Stimulated activated CD4-positive, alpha-beta T cell treated with anti-CD3 and anti-CD28 coated beads, Interleukin-15, amount 100 ng/mL, for 1 hour (primary cell): ENCODE measurements at regions not wholly inside any gene's neighbourhood (a gene's known extent, or its start where the extent isn't known, plus 50 kb on each side); places are given as distances from the start of the nearest gene placed in this dataset.
"Not testable (repeated sequence)": the region's sequence is repeated elsewhere in the genome, so short reads cannot be mapped to it uniquely, and the experiment has no call there.

Experiments used
- DNase-seq, 2 donors: peaks; one replicate each; pipeline ENCODE4 v3.0.0-alpha.2; 2020; ENCODE audit warnings: low read depth in 1 of 2, low spot score in 1 of 2

DNA sequence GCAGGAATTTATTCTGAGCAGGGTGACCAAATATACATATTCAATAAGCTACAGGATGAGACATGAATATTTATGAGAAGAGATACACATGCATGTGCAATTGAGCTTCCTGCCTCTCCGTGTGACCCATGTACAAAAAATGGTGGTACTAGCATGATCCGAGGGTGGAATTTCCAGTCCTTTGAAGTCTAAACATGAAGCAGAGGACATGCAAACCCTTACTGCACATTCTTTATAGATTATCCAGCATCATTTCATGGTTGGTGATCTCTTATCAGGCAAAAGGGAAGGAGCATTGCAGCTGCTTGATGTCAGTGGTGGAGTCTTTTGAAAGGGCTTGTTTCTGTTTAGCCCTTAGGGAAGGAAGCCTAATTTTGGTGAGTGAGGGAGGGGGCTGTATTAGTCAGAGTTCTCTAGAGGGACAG is 448.6 kb downstream of the SETD4 start:
- DNase-seq, result no peak

GRCh38 chr21:35609263-35609662 is 451.1 kb downstream of the SETD4 start:
- DNase-seq, result no peak

DNA sequence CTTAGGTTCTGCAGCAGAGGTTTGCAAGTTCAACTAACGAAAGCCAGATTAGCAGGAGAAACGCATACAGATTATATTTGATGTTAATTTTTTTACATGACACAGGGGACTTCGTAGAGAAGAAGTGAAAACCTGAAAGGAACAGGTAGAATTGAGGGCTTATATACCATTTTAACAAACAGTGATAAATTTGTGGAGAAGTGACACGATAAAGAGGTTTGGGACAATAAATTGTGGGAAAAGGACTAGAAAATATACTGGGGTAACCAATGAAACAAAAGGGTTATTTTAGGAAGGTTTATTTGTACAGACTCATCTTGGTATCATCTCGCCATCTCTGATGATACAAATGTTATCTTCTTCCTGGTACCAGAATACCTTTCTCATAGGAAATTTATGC is 452.9 kb downstream of the SETD4 start:
- DNase-seq, result no peak

DNA sequence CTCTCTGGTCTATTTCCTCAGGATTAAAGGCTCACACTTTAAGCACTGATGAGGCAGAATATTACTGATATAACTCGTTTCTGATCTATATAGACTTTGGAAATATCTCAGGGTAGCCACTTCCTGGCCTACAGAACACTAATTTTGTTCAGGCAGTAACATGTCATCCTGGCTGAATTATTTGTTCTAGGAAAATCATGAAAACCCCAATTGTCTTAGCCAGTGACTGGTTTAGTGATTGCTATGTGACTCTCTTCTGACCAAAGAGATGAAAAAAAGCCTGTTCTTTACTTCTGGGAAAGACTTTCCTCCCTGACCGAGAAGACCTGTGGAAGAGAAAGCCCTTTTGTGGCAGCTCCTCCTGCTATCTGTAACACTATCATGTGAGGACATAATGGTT is 453.7 kb downstream of the SETD4 start:
- no peak for DNase-seq

GRCh38 chr21:35606146-35606545 is 454.2 kb downstream of the SETD4 start:
- DNase-seq, result no peak

DNA sequence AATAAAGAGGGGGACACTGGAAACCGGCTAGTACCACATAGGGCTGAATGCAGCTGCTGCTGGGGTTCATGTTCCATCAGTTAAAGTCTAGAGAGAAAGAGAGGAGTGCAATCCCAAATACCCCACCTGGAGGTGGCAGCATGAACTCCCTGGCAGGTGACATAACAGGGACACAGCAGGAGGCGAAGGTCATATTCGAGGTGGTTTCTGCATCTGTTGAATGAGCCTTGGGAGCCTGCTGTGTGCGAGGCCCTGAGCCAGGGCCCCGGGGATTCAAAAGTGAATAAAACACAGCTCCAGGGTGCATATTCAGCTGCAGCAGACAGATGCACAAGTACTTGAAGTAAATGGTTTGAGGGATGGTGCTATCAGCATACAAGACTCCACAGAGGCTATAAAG is 456.8 kb downstream of the SETD4 start:
- DNase-seq, result no peak

- DNase-seq, result no peak
Observed at GRCh38 chr21:35602811-35603362, 457.4 kb downstream of the SETD4 start.

GRCh38 chr21:35601211-35601610 is 459.1 kb downstream of the SETD4 start:
- DNase-seq, result no peak

DNA sequence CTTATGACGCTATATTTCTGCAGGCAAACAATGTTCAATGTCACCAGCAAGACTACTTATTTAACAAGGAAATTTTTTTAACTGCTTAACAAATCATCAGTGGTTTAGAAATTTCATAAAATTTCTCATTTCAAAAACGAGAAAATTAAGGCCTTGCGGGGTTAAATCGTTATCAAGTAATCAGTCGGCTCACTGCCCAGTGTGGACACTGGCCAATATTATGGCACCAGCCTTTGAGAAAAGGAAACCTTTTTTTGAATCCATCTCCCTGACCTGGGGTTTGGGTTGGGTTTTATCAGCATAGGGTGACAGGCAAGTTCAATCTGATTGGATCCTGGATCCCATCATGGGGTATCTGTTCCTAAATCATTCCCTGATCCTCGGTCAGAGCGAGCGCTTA is 461.2 kb downstream of the SETD4 start:
- DNase-seq, result no peak

- no peak for DNase-seq
Observed at GRCh38 chr21:35597750-35598339, 462.5 kb downstream of the SETD4 start.

GRCh38 chr21:35594905-35595304 is 465.4 kb downstream of the SETD4 start:
- DNase-seq, result no peak

GRCh38 chr21:35593000-35593502 is 467.3 kb downstream of the SETD4 start:
- no peak for DNase-seq

DNA sequence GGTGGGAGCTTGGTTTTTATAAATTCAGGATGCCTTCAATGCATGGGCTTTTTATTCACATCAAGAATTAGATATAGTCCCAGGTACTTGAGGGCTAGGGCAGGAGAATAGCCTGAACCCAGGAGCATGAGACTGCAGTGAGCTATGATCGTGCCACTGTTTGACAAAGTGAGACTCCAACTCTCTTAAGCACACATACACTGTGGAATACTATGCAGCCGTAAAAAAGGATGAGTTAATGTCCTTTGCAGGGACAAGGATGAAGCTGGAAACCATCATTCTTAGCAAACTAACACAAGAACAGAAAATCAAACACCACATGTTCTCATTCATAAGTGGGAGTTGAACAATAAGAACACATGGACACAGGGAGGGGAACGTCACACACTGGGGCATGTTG is 470.0 kb downstream of the SETD4 start:
- not testable (repeated sequence) for DNase-seq

- DNase-seq, result no peak
Observed at GRCh38 chr21:35587841-35588380, 472.4 kb downstream of the SETD4 start.

- DNase-seq, result no peak
Observed at GRCh38 chr21:35586305-35586704, 474.0 kb downstream of the SETD4 start.

DNA sequence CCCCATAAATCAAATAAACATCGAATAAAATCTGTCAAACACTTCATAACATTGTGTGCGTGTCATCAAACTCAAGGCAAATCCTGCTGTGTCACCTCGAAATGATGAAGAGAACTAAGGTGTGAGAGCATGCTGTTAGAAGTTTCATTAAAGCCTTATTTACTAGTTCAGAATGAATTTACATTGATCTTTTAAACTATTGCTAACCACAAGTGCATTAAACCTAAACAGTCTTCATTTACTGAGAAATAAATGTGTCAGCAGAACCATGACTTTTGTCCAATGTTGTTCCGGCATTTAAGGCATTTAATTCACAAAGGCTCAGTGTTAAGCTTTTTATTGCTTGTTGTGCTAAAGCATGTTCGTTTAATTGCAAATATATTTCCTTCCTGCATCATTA is 474.4 kb downstream of the SETD4 start:
- DNase-seq, result no peak

GRCh38 chr21:35585155-35585554 is 475.2 kb downstream of the SETD4 start:
- DNase-seq, result no peak

GRCh38 chr21:35583566-35584216 is 476.6 kb downstream of the SETD4 start:
- no peak for DNase-seq

- no peak for DNase-seq
Observed at GRCh38 chr21:35582731-35583130, 477.6 kb downstream of the SETD4 start.

DNA sequence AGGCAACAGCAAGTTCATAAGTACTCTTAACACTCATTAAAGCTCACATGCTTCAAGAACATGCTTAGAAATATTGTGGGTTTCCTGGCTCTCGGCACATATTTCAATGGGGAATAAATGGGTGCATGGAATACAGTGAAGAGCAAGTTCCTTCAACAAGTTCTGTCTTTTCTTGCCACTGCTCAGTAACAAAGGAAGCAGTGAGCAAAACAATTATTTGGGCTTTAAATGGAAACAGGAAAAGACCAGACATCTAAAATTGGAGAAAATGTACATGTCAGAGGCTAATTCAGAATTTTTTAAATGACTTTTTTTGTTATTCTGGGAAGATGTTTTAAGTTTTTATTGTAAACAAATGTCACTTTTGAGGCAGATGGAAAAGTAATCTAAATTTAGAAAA is 478.7 kb downstream of the SETD4 start:
- DNase-seq, result no peak

DNA sequence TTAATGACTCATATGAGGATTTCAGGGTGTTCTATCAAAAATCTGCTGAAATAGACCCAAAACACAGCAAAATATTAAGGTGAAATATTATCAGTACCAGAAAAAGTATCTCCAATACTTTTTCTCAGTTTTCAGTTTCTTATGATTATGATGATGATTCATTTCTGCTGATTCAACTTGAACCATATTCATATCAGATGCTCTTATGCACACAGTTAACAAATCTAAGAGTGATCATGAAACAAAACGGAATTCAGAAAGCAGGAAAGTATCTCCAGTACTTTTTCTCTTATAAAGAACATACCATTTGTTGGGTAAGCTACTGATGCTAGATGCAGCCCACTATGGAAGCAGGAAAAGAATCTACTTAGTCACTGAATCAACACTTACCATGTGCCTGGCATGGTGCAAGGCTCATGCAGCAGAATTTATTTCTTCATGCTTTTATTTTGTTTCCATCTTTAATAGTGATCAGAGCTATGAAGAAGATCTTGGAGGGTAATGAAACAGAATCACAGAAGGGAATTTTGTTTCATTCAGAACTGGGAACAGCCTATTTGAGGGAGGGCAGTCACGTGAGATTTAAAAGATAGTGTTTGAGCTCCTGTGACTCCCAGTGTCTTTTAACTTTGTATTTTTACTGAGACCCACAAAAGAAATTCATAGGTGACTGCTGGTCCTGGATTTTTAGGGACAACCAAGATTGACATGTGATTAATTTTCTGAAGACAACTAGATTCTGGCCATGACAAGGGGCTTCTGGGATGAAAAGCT is 480.6 kb downstream of the SETD4 start:
- no peak for DNase-seq
